B cell (primary cell): ENCODE measurements at regions not wholly inside any gene's neighbourhood (a gene's known extent, or its start where the extent isn't known, plus 50 kb on each side); places are given as distances from the start of the nearest gene placed in this dataset.

Experiments
- ATAC-seq: fragments of 200-7000 bp; cut with Tn5 transposase; one replicate; pipeline ENCODE4 v1.10.0; 2021; ENCODE audit warnings: low read depth, mild to moderate bottlenecking, moderate number of reproducible peaks, moderate library complexity
- CTCF ChIA-PET: fragments of 350-600 bp; sonication (Branson Sonifier 250); formaldehyde crosslinking; loops from one replicate; lab custom pipeline; 2021; ENCODE audit warnings: antibody characterized with exemption, inconsistent platforms; lab: Charles Lee
- POLR2A ChIA-PET: fragments of 350-600 bp; sonication (Branson Sonifier 250); formaldehyde crosslinking; loops from one replicate; lab custom pipeline; 2021; ENCODE audit warnings: antibody characterized with exemption; lab: Charles Lee
- DNase-seq: peaks from one replicate; pipeline ENCODE4 v3.0.0; 2013
- H2AFZ ChIP-seq: 2 replicates; pipeline ENCODE4 v1.6.1; 2012; ENCODE audit warnings: mild to moderate bottlenecking, low read depth, low read length; ENCODE audit not compliant: insufficient read depth, poor library complexity, severe bottlenecking
- H3K27ac ChIP-seq, 2 donors: 1 replicate in 1 of 2; 2 replicates in 1 of 2; pipeline ENCODE4 v1.5.1; 2012 to 2013; ENCODE audit warnings: low read length in 2 of 2, mild to moderate bottlenecking in 2 of 2, moderate library complexity in 1 of 2
- H3K27me3 ChIP-seq, 4 experiments: fragments of 200-600 bp in 1 of 4; sonication (generic) in 1 of 4; replicated peaks in 1 of 4; 1 replicate in 2 of 4; 2 replicates in 2 of 4; pipeline versions ENCODE4 v1.6.1 to v1.7.0; 2013 to 2016; ENCODE audit warnings: low read length in 3 of 4, mild to moderate bottlenecking in 2 of 4, mixed read lengths in 1 of 4, moderate library complexity in 1 of 4; ENCODE audit not compliant: insufficient read depth in 4 of 4, control insufficient read depth in 3 of 4; ENCODE audit errors: control extremely low read depth in 1 of 4
- H3K36me3 ChIP-seq, 2 experiments: replicated peaks in 1 of 2; 1 replicate in 1 of 2; 2 replicates in 1 of 2; pipeline versions ENCODE4 v1.6.1 to v1.7.1; 2013; ENCODE audit warnings: low read length in 1 of 2; ENCODE audit not compliant: insufficient read depth in 2 of 2, control insufficient read depth in 1 of 2; ENCODE audit errors: control extremely low read depth in 1 of 2, extremely low read depth in 1 of 2
- H3K4me1 ChIP-seq, 2 donors: fragments of 200-600 bp in 1 of 2; sonication (generic) in 1 of 2; 1 replicate in 1 of 2; 2 replicates in 1 of 2; pipeline versions ENCODE4 v1.5.1 to v1.6.1; 2013 to 2017; ENCODE audit warnings: low read length in 2 of 2; ENCODE audit not compliant: control insufficient read depth in 2 of 2, insufficient read depth in 2 of 2
- H3K4me2 ChIP-seq: replicated peaks from 2 replicates; pipeline ENCODE3; 2012; ENCODE audit warnings: mild to moderate bottlenecking, low read depth, low read length; ENCODE audit not compliant: poor library complexity, severe bottlenecking
- H3K4me3 ChIP-seq, 5 experiments: fragments of 200-600 bp in 1 of 5; sonication (generic) in 1 of 5; 1 replicate in 3 of 5; 2 replicates in 2 of 5; pipeline versions ENCODE4 v1.5.1 to v1.7.0; 2011 to 2016; ENCODE audit warnings: low read length in 4 of 5, mild to moderate bottlenecking in 4 of 5, low read depth in 2 of 5, control low read depth in 1 of 5, moderate library complexity in 1 of 5; ENCODE audit not compliant: insufficient read depth in 1 of 5; ENCODE audit errors: control extremely low read depth in 1 of 5, extremely low read depth in 1 of 5
- H3K79me2 ChIP-seq: fragments of 200-600 bp; sonication (generic); one replicate; pipeline ENCODE4 v1.6.0; 2016; ENCODE audit warnings: low read length; ENCODE audit not compliant: control insufficient read depth, insufficient read depth
- H3K9ac ChIP-seq: fragments of 200-600 bp; sonication (generic); 2 replicates; pipeline ENCODE4 v1.6.1; 2017; ENCODE audit warnings: mild to moderate bottlenecking, low read length, moderate library complexity
- H3K9me3 ChIP-seq, 3 donors: one replicate each; pipeline versions ENCODE4 v1.6.1 to v1.7.1; 2013; ENCODE audit warnings: low read length in 2 of 3; ENCODE audit not compliant: control insufficient read depth in 2 of 3, insufficient read depth in 1 of 3; ENCODE audit errors: control extremely low read depth in 1 of 3
- H4K20me1 ChIP-seq: 2 replicates; pipeline ENCODE4 v1.6.0; 2012; ENCODE audit warnings: mild to moderate bottlenecking, low read length; ENCODE audit not compliant: insufficient read depth, control insufficient read depth, poor library complexity, severe bottlenecking
- H3K27ac Mint-ChIP-seq: one replicate; pipeline ENCODE4 v1.8.0; 2021; ENCODE audit warnings: mixed read lengths
- H3K27me3 Mint-ChIP-seq: one replicate; pipeline ENCODE4 v1.8.0; 2021; ENCODE audit warnings: mixed read lengths
- H3K4me1 Mint-ChIP-seq: one replicate; pipeline ENCODE4 v1.8.0; 2021; ENCODE audit warnings: mixed read lengths
- H3K4me3 Mint-ChIP-seq: one replicate; pipeline ENCODE4 v1.8.0; 2021; ENCODE audit warnings: mixed read lengths
- H3K9me3 Mint-ChIP-seq: one replicate; pipeline ENCODE4 v1.8.0; 2022; ENCODE audit warnings: mixed read lengths; ENCODE audit not compliant: insufficient read depth
- CTCF ChIP-seq: fragments of 200-600 bp; IDR thresholded peaks from one replicate; pipeline ENCODE4 v1.8.0; 2022; ENCODE audit warnings: antibody characterized with exemption, mild to moderate bottlenecking
- EZH2 ChIP-seq: IDR thresholded peaks from 2 replicates; pipeline ENCODE4 v1.6.1; 2012; ENCODE audit warnings: borderline replicate concordance, low read depth, mild to moderate bottlenecking, moderate library complexity, low read length; ENCODE audit not compliant: insufficient read depth, poor library complexity, severe bottlenecking
- WGBS: methylation state at CpG from one replicate; pipeline ENCODE4 v1.1.5; 2013; ENCODE audit warnings: missing lambda C conversion rate; ENCODE audit not compliant: insufficient coverage; 5-methylcytosine and 5-hydroxymethylcytosine counted together
- intact Hi-C: fragments of 100-400 bp; cut with micrococcal nuclease; formaldehyde crosslinking; loops from one replicate; pipeline ENCODE4 v1.10.0; 2022

- WGBS, result 10% methylated on average over 27 of the region's 31 CpGs
- no peaks in the 10 kb centered on the region for H3K27me3 Mint-ChIP-seq
Measured at GRCh38 chr12:124456652-124457152, 110.7 kb downstream of the NCOR2 start.

More at GRCh38 chr12:124456652-124457152, 110.7 kb downstream of the NCOR2 start:
- Mint-ChIP-seq H3K4me1 (peaks cover 64% of the 10 kb centered on the region), H3K27ac (peak overlapping the region; percentile 87), H3K4me3 (peak overlapping the region; percentile 85), H3K9me3 (no peaks in the 10 kb centered on the region)
- Histone ChIP-seq H3K4me1 (peaks cover 44 to 64% of the 10 kb centered on the region in 2 donors), H3K36me3 (peaks cover 0 to 19% of the 10 kb centered on the region in 2 experiments), H4K20me1 (peaks cover 9% of the 10 kb centered on the region), H3K9me3 (no peaks in the 10 kb centered on the region), H3K4me3 (peak overlapping the region; percentile 11 to 59 (median 51)), H3K4me2 (peak overlapping the region; percentile 86), H3K9ac (peak overlapping the region; percentile 65), H3K79me2 (peaks cover 23% of the 10 kb centered on the region), H3K27me3 (no peaks in the 10 kb centered on the region), H2AFZ (peak overlapping the region; percentile 62), H3K27ac (peak overlapping the region; percentile 83 to 85)
- ChIA-PET POLR2A (interaction anchor here (2.5 kb wide), 1 partner anchor 9 kb away, joined by 15 read pairs; no protein-coding TSS in a partner anchor), CTCF (interaction anchor here (1.0 to 2.2 kb wide), 3 partner anchors 9 to 13 kb away, joined by 3 to 16 read pairs (median 4); no protein-coding TSS in a partner anchor)
- intact Hi-C loops, result loop anchor here (1.0 to 10.0 kb wide), 2 partner anchors 10 to 458 kb away; partner anchors contain the start of gene UBC
- DNase-seq (peak; percentile 67), ATAC-seq (peak; percentile 22)
- no peak for TF ChIP-seq CTCF
- TF ChIP-seq EZH2, result no peak
